ENCODE measurements at regions not wholly inside any gene's neighbourhood (a gene's known extent, or its start where the extent isn't known, plus 50 kb on each side); places are given as distances from the start of the nearest gene placed in this dataset.
"Not testable (repeated sequence)": the region's sequence is repeated elsewhere in the genome, so short reads cannot be mapped to it uniquely, and the experiment has no call there.

DNA sequence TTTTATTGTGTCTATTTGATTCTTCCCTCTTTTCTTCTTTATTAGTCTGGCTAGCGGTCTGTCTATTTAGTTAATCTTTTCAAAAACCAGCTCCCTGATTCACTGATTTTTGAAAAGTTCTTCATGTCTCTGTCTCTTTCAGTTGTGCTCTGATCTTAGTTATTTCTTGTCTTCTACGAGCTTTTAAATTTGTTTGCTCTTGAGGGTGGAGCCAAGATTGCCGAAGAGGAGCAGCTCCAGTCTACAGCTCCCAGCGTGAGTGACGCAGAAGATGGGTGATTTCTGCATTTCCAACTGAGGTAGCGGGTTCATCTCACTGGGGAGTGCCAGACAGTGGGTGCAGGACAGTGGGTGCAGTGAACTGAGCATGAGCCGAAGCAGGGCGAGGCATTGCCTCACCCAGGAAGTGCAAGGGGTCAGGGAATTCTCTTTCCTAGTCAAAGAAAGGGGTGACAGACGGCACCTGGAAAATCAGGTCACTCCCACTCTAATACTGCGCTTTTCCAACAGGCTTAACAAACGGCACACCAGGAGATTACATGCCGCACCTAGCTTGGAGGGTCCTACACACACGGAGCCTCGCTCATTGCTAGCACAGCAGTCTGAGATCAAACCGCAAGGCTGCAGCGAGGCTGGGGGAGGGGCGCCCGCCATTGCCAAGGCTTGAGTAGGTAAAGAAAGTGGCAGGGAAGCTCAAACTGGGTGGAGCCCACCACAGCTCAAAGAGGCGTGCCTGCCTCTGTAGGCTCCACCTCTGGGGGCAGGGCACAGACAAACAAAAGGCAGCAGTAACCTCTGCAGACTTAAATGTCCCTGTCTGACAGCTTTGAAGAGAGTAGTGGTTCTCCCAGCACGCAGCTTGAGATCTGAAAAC lies 220.6 kb upstream of the IRAK1BP1 start:
- TF ChIP-seq, protein P1, sequence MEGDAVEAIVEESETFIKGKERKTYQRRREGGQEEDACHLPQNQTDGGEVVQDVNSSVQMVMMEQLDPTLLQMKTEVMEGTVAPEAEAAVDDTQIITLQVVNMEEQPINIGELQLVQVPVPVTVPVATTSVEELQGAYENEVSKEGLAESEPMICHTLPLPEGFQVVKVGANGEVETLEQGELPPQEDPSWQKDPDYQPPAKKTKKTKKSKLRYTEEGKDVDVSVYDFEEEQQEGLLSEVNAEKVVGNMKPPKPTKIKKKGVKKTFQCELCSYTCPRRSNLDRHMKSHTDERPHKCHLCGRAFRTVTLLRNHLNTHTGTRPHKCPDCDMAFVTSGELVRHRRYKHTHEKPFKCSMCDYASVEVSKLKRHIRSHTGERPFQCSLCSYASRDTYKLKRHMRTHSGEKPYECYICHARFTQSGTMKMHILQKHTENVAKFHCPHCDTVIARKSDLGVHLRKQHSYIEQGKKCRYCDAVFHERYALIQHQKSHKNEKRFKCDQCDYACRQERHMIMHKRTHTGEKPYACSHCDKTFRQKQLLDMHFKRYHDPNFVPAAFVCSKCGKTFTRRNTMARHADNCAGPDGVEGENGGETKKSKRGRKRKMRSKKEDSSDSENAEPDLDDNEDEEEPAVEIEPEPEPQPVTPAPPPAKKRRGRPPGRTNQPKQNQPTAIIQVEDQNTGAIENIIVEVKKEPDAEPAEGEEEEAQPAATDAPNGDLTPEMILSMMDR (IDR thresholded peaks at IDR 0.05), result not testable (repeated sequence)
- TF ChIP-seq EP300 (IDR thresholded peaks at IDR 0.05), result not testable (repeated sequence)
